ENCODE measurements at regions not wholly inside any gene's neighbourhood (a gene's known extent, or its start where the extent isn't known, plus 50 kb on each side); places are given as distances from the start of the nearest gene placed in this dataset.
"Not testable (repeated sequence)": the region's sequence is repeated elsewhere in the genome, so short reads cannot be mapped to it uniquely, and the experiment has no call there.

DNA sequence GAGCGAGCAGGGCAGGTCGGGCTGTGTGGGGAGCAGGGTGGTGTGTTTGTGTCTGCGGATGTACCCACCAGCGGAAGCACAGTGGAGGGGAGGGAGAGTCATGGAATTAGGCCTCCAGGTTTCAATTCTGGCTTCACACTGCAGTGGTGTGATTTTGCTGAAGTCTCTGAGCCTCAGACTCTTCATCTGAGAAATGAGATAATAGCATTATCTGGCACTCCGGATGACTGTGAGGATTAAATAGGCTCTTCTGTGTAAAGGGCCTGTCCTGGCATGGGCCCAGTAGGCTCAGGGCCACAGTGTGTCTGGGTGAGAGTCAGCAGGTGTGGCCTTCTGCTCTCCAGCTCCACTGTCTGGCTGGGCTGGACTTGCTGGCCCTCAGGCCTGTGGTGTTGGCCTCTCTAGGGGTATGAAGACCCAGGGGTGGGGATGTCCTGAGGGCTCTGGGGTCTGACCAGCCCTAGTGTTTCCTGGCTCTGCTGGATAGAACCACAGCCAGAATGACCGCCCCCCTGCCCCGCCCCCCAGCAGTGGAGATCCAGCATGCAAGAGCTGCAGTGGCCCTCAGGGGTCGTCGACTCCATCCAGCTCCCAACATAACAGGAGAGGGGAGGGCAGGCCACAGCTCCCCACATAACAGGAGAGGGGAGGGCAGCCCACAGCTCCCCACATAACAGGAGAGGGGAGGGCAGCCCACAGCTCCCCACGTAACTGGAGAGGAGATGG is 178.6 kb downstream of the RPS24 start:
- DNase-seq, result no peak

DNA sequence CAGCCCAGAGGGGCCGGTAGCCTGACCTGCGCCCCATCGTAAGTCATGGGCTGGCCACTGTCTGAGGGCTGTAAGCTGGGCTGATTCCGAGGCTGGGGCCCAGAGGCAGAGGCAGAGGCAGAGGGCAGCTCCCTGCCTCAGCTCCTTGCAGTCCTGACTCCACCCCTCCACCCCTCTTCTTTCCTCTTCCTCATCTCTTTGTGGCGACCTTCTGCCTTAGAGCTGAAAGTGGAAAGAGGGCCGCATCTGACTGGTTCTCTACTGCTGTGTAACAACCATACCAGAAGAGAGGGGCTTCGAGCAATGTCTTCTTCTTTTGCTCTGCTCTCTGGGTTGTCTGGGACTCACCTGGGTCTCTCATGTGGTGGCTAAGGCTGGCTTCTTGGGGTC is 179.1 kb downstream of the RPS24 start:
- DNase-seq, result no peak

DNA sequence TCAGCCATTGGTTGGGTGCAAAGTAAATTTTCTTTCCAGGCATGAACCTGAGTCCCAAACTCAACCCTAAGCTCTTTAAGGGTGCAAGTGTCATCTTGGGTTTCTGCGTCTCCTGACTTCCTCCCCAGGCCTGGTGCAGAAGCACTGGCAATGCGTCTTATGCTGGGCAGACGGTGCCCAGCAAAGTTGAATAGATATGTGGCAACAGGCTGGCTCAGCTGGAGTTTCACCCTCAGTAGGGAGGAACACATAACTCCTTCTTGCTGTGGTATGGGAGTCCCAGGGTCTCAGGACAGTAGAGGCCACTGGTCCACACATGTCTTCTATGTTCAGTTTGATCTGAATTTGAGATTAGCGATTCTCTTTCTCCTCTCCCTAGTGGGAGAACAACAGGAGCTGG is 181.3 kb downstream of the RPS24 start:
- no peak for DNase-seq

DNA sequence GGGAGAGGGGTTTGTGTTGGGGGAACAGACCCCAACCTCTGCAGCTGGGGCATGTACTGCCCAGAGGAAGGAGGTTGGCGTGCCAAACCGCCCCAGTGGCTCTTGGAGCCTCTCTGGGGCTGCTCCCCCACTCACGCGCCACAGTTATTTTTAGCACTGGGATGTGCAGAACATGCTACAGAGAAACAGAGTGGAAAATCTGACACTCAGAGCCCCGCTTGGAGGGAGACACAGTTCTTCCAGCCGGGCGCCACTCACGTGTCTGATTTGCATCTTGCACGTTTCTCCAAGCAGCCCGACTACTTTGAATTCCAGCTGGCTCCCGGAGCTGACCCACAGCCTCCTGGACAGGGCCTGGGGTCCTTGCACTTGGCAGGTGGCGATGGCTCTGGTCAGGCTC is 182.0 kb downstream of the RPS24 start:
- DNase-seq, result no peak

DNA sequence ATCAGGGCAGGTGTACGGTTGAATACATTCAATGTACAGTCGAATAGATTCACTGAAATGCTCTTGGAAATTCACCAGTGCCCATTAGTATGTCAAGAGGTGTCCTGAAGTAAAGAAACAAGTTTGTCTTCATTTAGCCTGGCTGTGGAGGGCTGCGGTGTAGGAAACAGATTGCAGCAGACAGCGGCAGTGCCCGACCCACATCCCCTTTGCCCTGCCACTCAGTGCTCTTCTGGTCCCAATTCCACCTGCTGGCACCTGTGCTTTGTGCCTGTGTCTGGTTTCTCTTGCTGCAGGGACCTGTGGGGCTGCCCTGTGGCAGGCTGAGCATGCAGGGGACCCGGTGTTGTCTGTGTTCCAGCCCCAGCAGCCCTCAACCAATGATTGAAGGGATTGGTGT is 183.7 kb downstream of the RPS24 start:
- no peak for DNase-seq

DNA sequence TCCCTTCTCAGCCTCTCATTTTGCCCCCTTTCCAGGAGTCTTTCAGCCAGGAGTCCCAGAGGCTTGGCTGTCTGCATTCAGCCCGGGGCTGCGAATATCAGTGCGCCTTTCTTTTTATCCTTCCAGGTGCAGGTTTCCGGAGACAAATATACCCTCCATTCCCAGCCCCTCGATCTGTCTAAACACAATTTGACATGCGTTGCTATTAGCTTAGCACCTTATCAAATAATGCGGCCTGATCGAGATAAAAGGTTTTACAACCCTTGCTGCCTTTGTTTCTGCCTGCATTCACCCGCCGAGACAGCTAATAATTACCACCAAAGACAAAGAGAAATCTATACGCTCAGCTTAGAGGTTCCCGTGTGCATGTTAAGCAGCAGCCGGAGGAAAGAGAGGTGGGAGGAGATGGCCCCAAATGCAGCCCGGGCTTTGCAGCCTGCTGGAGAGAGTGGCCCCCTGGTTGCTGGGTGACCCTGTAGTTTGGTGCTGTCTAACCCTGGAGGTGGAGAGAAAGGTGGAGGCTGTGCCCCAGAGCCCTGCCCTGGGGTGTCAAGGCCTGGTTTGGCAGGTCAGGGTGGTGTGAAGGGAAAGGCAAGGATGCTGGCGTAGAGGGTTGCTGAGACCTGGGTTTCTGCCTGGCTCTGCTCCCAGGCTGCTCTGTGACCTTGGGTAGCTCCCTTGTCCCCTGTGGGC is 185.3 kb downstream of the RPS24 start:
- DNase-seq, result no peak

DNA sequence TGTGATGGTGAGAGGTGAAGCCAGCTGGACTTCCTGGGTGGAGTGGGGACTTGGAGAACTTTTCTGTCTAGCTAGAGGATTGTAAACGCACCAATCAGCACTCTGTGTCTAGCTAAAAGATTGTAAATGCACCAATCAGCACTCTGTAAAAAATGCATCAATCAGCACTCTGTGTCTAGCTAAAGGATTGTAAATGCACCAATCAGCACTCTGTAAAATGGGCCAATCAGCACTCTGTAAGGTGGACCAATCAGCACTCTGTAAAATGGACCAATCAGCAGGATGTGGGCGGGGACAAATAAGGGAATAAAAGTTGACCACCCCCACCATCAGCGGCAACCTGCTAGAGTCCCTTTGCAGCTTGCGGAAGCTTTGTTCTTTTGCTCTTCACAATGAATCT is 185.9 kb downstream of the RPS24 start:
- DNase-seq, result not testable (repeated sequence)

DNA sequence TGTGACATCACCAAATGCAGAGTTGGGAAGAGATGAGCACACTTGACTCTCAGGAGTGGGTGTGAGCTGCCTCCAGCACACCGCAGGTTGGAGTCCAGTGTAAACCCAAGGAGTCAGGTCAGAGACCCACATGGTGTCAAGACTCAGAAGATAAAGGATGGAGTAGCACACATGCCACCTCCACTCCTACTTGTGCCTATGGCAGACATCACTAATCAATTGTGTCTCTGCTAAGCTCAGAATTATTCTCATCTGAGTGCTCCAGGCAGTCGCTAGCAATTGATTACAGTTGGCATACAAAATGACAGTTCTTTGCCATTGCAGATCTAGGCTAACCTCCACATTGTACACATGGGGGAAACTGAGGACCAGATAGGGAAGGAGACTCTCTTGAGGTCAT is 187.1 kb downstream of the RPS24 start:
- DNase-seq, result no peak

DNA sequence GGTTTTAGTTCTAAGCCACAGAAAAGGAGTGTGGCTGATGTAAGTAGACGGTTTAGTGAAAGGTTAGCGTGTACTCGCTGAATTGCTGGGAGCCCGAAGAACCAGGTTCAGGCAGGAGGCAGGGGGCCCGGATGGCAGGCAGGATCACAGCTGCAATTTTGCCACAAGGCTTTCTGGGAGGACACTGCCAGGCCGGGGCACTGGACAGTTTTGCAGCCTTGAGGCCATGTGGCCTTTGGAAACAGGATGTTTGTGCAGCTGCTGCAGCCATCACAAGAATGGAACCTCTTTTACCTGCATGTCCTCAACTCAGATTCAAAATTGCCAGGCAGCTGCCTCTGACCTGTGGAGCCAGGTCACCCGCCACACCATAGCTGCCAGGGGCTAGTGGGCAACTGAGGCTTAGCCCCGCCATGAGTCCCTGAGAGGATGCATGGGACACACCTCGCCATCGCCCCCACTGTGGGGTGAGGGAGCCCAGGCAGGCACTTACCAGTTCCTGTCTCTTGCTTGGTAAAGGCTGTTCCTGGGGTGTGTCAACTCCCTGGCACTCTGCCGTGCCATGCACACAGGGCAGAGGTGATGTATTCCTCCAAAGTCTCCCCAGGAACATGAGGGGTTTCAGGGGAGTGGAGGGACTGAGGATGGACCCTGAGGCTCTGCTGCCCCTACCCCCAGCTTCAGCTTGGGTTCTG is 188.6 kb downstream of the RPS24 start:
- no peak for DNase-seq

DNA sequence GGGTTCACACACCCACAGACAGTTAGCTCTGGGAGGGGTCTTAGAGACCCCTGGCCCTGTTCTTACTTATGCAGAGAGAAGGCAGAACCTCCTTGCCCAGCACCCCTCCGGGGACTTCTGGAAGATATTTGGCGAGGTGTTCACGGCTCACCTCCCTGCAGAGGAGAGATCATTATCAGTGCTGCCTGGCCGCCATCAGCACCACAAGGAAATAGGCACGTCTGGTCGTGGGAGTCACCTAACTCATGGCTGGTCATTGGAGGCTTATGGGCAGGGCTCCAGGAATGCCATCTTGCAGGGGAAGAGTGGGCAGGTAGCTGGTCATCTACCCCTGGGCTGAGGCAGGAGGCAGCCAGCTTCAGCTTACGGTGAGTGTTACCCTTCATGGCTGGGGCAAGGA is 189.4 kb downstream of the RPS24 start:
- no peak for DNase-seq

DNA sequence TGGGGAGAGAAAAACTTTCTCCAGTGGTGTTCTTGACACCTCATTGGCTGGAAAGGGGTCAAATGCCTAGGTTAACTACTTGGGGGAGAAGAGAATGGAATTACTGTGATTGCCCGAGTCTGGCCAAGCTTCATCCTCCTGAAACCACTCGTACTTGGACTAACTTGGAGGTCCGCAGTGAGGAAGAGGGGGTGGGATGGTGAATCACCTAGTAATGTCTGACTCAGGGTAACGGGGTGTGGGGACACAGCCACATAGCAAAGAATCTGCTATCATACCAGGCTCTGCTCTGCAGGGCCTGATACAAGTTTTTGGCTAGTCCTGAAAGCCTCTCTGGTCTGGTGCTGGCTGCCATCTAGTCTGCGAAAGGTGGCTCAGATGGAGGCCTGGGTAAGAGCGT is 190.9 kb downstream of the RPS24 start:
- DNase-seq, result no peak

DNA sequence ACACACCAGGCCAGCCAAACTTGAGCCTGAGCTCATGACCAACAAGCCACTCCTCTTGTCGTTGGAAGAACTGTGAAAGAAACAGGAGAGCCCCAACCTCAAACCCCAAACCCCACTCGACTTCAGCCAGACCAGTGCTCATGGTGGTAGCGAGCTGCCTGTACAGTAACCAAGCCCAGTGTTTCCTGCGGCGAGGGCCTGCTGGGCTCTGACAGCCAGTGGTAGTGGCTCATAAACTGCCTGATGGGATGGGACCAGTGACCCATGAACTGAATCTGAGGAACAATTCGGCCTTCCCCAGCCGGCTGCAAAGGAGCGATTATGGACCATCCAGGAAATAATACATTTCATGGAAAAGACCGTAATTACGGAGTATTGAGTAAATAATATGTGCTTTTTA is 191.9 kb downstream of the RPS24 start:
- no peak for DNase-seq

DNA sequence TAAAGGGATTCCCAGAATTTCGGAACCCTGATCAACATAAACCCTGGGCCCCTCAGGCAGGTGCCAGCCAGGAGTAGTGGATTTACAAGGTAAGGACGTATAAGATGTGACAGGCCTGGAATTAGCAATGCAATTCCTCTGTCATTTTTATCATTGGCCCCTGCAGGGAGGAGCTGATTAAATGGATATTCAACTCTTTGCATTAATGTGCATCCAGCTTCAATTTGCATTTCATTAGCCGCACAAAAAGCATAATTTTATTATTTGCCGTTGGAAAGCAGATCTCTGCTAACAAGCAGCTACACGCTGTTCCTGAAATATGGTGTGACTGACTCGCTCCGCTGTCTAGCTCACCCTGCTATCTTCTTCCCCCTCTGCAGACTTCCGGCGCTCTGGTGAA is 195.8 kb downstream of the RPS24 start:
- DNase-seq, result no peak

DNA sequence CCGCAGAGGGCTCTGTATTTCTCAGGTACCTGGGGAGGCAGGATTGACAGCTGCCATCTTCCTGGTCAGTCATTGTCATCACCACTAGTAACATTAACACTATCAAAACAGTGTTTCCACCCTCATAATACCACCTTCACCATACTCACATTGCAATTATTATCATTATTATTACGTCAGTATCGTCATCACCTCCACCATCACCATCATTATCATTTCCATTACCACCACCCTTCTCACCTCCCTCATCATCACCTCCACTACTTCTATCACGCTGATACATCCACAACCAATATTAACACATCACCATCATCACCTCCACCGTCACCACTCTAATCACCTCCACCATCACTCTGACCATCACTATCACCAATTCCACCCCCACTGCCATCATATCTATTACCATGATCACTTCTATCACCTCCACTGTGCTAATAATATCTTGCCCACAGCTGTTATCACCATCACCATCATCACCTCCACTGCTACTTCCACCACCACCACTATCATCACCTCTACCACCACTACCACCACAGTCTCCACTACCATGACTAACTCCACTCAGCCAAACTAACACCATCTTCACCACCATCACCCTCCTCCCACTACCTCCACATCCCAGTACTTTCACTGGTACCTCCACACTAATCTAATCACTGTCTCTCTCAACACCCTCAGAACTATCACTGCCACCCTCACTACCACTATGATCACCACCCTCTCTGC is 196.4 kb downstream of the RPS24 start:
- DNase-seq, result peak in 1 of 5 experiments; percentile 58

DNA sequence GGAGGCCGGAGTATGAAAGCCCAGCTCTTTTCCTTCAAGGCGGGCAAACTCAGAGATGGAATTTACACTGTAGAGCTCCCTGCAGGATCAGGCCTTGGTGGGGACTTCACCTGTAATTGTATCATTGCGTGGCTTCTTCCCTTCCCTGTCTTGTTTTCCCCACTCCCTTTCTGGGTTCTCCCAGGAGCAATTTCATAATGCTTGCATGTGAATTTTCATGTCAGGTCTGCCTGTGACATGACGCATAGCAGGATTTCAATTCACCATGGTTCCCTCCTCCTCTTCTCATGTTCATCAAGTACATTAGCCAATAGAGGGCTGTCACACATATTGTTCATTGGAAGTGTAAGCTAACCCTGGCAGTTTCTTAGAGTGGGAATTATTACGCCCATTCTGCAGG is 197.7 kb downstream of the RPS24 start:
- no peak for DNase-seq

DNA sequence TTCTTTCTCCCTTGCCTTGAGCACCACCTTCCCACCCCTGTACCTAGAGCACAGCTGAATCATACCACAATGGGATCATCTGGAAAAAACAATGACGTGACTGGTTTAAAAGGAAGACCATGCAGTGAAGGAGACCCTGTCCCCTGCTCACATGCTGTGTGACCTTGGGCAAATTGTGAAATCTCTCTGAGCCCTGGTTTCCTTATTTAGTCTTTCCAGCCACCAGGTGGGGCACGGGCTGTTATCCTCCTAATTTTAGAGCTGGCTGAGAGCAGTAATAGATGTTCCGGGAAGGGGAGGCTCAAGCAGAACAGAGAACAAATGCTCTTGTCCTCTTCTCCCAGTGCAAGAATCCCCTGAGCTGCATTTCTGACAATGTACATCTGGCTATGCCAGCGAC is 198.3 kb downstream of the RPS24 start:
- no peak for DNase-seq

DNA sequence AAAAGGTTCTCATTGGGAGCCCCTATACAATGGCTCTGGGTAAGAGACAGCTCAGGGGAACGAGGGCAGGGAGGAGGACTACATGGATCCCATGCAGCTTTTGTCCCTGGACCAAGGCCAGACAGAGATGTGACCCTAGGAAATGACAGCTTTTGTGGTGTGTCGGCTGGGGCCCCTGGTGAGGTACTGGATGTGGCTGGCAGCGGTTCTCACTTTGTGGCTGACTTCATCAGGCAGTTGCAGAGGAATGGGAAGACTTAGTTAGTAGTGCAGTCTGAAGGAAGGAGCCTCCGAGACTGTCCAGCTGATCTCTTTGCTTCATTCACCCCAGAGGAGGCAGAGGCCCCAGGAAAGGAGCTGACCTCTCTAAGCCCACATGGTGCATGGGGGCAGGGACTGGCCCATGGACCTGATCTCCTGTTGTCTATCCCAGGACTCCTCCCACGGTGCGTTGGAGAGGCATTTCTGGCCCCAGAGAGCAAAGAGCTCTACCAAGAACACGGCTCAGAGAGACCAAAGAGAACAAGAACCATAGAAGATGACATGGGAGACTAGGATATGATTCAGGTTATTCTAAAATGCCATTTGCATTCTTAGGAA is 202.9 kb downstream of the RPS24 start:
- no peak for DNase-seq

DNA sequence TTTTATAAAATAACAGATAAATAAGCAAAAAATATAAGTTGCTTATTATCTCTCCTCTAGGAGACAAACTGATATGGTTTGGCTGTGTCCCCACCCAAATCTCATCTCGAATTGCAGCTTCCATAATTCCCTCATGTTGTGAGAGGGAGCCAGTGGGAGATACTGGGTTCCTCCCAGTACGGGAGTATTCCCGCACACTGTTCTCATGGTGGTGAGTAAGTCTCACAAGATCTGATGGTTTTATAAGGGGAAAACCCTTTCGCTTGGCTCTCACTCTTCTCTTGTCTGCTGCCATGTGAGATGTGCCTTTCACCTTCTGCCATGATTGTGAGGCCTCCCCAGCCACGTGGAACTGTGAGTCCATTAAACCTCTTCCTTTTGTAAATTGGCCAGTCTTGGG is 204.3 kb downstream of the RPS24 start:
- DNase-seq, result not testable (repeated sequence)

DNA sequence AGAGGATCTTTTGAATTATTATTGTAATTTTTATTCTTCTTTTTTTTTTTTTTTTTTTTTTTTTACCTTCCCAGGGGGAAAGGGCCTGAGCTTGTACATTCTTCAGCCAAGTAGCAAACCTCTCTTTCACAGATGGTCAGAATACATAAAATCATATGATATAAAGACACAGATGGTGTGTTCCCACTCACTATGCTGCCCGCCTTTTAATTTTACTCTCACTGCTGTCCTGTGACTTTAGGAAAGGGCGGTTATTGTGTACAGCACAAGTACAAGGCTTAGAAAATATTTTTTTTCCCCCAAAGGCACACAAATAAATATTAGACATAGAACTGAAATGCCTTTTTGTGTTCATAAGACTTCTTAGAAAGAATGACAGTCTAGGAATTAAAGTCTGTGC is 213.6 kb downstream of the RPS24 start:
- DNase-seq, result no peak

DNA sequence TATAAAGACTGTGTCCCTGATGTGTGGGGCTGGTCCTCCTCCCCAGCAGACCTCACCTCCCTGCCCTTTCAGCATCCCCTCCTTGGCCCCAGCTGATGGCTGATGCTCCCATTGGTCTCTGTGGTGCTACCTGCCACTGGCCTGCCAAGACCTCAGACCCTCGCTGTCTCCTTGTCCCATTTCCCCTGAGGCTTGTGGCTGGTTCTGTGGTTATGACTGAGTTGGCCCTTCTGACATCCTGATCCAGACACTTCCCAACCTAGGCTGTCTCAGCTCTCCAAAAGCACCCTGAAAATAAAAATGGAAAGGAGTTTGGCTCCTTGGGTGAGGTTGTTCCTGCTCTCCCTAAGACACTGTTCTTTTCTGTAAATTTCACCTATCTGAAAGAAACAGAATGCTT is 214.2 kb downstream of the RPS24 start:
- no peak for DNase-seq

DNA sequence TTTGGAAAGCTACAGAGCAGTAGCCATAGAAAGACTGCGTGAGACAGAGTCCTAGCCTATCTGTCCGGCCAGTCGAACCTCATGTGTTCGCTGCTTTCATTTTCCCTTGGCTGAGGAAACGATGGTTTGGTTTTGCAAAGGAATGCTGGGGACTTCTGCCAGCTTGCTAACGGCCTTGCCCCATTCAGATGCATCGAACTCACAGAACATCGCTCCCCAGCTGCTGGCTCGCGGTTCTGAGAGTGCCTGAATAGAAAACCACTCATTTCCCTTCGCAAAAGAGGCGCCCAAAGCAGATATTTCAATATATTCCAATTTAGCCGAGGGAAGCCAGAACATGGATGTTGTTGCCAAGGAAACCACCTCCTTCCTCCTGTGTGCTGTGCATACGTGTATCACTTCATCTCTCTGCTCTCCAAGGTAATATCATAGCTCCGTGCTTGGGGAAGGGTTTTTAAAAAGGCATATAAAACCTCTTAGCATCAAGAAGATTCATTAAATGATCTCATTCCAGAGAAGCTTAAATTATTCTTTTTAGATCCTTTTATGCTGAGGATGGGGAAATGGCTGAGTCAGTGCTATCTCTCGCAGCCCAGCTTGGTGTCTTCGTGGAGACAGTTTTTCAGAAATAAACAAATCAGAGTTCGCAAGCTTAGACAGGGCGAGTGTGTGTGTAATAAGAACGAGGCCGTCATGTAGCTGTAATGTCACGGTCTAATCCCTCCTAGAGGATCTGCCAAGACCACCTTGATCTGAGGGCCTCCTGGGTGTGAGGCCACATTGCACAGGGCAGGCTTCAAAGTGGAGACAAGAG is 215.2 kb downstream of the RPS24 start:
- DNase-seq, result no peak

DNA sequence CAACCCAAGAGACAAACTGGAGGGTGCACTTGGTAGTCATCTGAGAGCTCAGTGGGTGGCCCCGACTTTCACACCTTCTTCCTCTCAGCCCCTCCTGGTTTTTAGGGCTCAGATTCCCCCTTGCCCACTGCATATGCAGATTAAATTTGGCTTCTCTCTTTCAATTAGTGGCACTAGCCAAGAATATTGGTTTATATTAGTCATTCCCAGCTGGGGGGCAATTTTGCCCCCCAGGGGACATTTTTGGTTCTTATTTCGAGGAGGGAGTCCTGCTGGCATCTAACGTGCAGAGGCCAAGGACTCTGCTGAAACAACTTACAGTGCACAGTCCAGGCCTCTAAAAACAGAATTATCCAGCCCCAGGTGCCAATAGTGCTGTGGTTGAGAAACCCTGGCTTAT is 216.0 kb downstream of the RPS24 start:
- no peak for DNase-seq
